HG03520 (cell line): ENCODE measurements at regions not wholly inside any gene's neighbourhood (a gene's known extent, or its start where the extent isn't known, plus 50 kb on each side); places are given as distances from the start of the nearest gene placed in this dataset.

ENCODE experiments used
- ATAC-seq: cut with Tn5 transposase; IDR thresholded peaks from one replicate; pipeline ENCODE4 v1.9.1; 2021; ENCODE audit warnings: mild to moderate bottlenecking, moderate library complexity; ENCODE audit not compliant: unreplicated experiment

DNA sequence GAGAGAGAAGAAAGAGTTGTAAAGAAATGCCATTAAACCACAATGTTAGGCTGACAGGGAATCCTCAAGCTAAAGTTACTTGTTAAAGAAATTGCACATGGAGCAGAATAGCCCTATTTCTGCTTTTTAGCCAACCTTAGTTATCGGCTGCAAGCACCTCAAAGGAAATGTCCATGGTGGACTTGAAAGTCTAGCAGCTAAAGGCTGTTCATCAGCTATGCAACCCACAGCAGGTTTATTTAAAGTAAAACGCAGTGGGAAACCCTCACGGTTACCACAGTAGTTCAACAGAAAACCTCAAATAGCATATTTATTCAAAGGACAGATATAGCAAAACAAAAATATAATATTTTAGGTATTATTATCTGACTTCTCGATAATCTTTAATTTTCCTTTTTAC, 967.2 kb downstream of the IGSF11 start:
- ATAC-seq, result no peak

GRCh38 chr3:118075873-118076272, 958.8 kb downstream of the IGSF11 start:
- ATAC-seq, result no peak

DNA sequence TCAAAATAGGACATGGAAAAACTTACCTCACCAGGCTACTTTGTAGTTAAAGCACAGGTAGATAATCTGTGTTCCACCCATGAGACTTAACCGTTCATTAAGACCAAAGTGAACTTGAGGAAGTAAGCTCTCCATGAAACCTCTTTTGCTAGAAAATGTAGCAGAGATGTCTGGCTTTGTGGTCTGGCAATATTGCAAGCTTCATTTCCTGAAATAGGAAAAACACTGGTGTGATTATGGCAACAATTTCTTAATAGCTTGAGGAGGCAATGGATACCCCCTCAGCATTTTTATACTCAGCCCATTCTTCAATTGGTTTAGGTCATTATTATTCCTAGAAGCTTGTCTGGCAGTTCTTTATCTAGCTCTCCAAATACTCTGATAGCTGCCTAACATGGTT, 957.3 kb downstream of the IGSF11 start:
- no peak for ATAC-seq

DNA sequence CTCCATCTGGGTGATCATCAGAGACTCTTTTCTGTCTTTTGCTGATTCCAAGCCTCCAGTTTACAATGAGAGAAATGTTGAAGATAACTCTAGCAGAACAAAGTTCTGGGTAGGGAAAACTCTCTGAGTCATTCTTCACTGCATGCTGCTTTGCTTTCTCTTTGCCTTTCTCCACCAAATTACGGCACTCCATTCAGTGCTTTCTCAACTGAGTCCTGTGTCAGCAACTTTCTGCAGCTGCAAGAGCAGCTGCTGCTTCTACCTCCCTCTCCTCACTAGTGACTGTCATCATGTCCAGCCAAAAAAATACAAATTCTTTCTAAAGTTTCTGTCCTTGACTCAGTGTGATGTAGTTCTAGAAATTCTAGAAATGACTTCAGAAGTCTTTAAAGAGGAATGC, 953.8 kb downstream of the IGSF11 start:
- ATAC-seq, result no peak

- no peak for ATAC-seq
Measured at GRCh38 chr3:118088696-118089095, 946.0 kb downstream of the IGSF11 start.

DNA sequence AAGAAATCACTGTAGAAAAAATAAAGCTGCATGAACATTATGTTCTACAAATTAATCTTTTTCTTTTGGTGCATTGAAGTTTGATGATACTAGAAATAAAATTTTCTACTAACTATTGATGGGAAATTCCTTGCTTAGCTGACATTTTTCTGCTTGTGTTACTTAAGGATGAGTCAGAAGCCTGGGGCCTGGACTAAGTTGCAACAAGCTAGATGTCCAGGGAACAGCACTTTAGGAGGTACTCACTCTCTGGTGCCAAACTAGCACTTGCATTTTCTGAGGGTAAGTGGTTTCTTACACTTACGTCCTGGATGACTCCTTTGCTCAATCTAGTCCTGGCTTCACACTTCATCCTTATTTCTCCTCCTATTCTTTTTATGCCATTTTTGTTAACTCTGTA, 945.1 kb downstream of the IGSF11 start:
- no peak for ATAC-seq

GRCh38 chr3:118097226-118097625, 937.4 kb downstream of the IGSF11 start:
- no peak for ATAC-seq

DNA sequence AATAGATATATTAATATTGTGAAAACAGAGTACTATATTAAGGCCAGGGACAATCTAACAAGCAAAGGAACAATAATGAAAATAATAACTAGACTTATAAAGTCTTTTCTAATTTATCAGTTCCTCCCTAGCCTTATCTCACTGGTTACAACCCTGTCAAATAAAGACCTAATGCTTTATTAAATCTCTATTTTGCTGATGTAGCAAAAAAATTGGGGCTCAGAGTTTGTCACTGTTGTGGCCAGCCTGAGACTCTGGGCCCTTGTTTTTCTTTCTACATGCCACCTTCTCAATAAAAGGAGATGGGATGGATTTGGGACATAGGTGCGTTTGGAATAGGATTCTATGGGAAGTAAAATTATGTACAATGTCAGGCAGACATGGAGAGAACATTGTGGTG, 937.0 kb downstream of the IGSF11 start:
- ATAC-seq, result no peak

GRCh38 chr3:118098827-118099226, 935.8 kb downstream of the IGSF11 start:
- no peak for ATAC-seq

GRCh38 chr3:118101891-118102290, 932.8 kb downstream of the IGSF11 start:
- no peak for ATAC-seq

- ATAC-seq, result no peak
Measured at GRCh38 chr3:118102737-118103136, 931.9 kb downstream of the IGSF11 start.

GRCh38 chr3:118108201-118108600, 926.4 kb downstream of the IGSF11 start:
- ATAC-seq, result no peak

GRCh38 chr3:118108769-118109168, 925.9 kb downstream of the IGSF11 start:
- no peak for ATAC-seq

DNA sequence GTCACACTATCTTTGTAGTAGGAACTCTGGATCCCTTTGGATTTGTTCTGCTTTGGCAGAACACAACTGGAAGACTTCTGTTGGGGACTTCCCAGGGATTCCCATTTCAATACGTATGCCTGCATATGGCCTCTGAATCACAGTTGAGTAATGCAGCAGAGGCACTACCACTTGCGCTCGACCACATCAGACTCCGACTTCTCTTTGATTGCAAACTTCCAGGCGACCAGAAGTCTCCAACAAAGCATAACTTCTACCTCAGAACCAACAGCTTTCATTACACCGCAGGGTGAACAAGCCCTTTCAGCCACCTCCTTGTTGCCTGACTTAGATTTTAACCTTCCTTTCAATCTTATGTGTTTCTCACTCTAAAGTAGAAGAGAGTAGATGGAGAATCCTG, 924.4 kb downstream of the IGSF11 start:
- ATAC-seq, result no peak

DNA sequence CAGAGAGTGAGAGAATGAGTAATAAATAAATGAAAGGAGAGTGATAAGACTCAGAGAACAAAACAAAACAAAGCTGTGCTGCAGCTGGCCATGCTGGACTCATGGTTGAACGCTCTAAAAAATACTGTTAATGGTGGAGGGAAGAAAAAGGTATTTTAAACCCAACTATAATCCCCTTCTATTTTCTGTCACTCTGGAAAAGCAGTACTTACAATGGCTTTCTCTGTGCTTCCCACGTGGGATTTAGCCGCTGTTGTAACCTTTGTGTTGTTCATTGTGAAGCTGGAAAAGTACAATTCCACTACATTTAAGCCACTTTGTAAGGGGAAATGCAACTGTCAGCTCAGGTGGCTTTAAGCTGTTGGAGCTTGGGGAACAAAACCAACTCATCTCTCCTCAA, 917.7 kb downstream of the IGSF11 start:
- no peak for ATAC-seq

- ATAC-seq, result no peak
Measured at GRCh38 chr3:118126751-118127150, 907.9 kb downstream of the IGSF11 start.

DNA sequence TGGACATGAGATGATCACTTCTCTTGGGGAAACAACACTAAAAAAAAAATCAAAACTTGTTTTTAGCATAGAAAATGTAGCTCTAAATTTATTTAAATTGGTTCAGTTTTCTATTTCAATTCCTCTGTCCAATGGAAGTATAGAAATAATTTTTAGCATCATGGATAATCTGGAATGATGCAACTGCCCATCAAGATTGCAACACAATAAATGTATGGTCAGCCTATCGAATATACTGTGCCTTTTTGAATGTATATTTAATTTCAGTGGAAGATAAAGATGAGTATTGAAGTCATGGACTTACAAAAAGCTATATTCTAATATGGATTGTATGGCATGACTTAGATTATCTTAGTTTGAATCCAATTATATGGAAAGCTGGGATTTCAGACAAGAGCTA, 906.7 kb downstream of the IGSF11 start:
- ATAC-seq, result no peak

DNA sequence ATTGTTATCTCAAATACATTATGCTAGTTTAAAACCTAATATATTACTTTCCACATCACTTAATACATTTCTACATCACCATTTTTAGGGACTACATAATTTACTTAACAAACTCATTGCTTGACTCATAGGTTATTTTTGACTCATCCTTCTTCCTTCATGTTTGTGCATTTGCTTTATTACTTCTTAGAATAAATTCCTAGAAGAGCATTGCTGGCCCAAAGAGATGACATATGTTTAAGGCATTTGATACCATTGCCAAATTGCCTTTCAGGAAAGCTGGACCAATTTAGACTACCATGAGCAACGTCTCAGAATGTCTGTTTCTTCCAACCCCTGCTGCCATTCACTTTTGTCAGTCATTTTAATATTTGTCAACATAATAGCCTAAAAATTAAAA, 905.8 kb downstream of the IGSF11 start:
- no peak for ATAC-seq

DNA sequence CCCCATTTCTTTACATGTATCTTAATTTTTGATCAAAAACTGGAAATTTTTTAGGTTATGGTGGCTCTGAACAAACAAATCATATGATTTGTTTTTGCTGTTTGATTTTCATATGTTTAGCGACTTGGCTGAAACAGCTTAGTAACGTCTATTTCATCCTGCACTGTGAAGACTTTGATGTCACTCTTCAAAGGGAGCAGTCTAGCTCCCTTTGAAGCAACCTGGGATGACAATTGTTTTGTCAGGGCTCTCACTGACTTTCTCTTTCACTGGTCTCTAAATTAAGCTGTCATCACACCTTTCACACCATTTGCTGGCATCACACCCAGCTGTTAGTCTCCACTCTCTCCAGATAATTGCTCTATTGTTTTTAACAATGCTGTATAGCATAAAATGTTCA, 896.9 kb downstream of the IGSF11 start:
- ATAC-seq, result no peak

GRCh38 chr3:118144919-118145318, 889.7 kb downstream of the IGSF11 start:
- ATAC-seq, result no peak

GRCh38 chr3:118146658-118147375, 887.8 kb downstream of the IGSF11 start:
- no peak for ATAC-seq

DNA sequence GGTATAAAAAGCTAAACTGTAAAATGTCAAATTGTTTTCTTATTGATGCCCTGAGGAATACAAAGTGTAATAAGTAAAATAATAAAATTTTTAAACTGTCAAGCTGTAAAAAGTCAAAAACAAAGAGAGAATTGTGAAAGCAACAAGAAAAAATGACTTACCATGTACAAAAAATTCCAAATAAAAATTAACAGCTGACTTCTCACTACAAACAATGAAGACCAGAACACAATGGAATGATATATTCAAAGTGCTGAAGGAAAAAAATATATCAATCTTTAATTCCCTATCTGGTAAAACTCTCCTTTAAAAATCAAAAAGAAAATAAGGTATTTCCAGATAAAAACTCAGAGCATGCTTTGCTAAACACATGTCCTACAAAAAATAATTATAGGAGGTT, 883.5 kb downstream of the IGSF11 start:
- no peak for ATAC-seq
